ENCODE measurements at regions not wholly inside any gene's neighbourhood (a gene's known extent, or its start where the extent isn't known, plus 50 kb on each side); places are given as distances from the start of the nearest gene placed in this dataset.

DNA sequence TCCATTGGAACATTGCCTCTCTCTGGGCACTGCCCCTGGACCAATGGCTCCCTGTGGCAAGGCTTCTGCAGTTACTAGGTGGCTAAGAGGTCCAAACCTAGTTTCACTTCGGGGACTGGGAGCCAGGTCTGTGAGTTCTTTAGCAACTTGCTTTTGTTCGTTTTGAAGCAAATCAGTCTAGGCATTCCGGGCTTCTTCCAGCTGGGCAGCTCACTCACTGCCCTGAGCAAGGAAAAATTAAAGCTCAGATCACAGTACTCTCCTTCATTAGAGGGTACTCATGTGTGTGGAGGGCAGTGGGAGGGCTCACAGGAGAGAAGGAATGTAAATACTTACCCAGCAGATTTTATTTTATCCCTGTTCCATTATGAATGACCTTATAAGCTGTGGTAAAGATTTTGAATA, 80.3 kb downstream of the SPP2 start:
- TF ChIP-seq EZH2 (IDR thresholded peaks at IDR 0.05; ENCODE audit: borderline replicate concordance, low read length): no peak
- TF ChIP-seq CTCF (IDR thresholded peaks at IDR 0.05; ENCODE audit: low read length): no peak
- H3K9ac ChIP-seq (ENCODE audit: low read length): no peak overlapping the region
- H3K9me2 ChIP-seq (ENCODE audit: low read depth, low read length): no peaks in the 10 kb centered on the region
- no peak overlapping the region for H2AFZ ChIP-seq (ENCODE audit: low read length)
- no peaks in the 10 kb centered on the region for H4K20me1 ChIP-seq (ENCODE audit: insufficient read depth, low read length)
- no peaks in the 10 kb centered on the region for H3K9me3 ChIP-seq (ENCODE audit: low read length)
- no peaks in the 10 kb centered on the region for H3K36me3 ChIP-seq (ENCODE audit: insufficient read depth, low read length)
- H3K4me2 ChIP-seq (ENCODE audit: low read length): no peak overlapping the region
- no peak overlapping the region for H3K4me3 ChIP-seq (ENCODE audit: low read depth, low read length, poor library complexity, severe bottlenecking)
- no peak overlapping the region for H3K27ac ChIP-seq (ENCODE audit: low read depth, low read length, poor library complexity, severe bottlenecking)
- no peaks in the 10 kb centered on the region for H3K79me2 ChIP-seq (ENCODE audit: insufficient read depth, low read length)
- no peaks in the 10 kb centered on the region for H3K4me1 ChIP-seq (ENCODE audit: insufficient read depth, low read length, severe bottlenecking)
- H3F3A ChIP-seq (ENCODE audit: insufficient read depth, low read length): no peaks in the 10 kb centered on the region
- no peaks in the 10 kb centered on the region for H3K27me3 ChIP-seq (ENCODE audit: insufficient read depth, low read length)

- H3K9me3 ChIP-seq (ENCODE audit: low read length): no peaks in the 10 kb centered on the region
- no peak overlapping the region for H3K4me3 ChIP-seq (ENCODE audit: low read depth, low read length, poor library complexity, severe bottlenecking)
- no peaks in the 10 kb centered on the region for H4K20me1 ChIP-seq (ENCODE audit: insufficient read depth, low read length)
- H3K4me1 ChIP-seq (ENCODE audit: insufficient read depth, low read length, severe bottlenecking): no peaks in the 10 kb centered on the region
- TF ChIP-seq CTCF (IDR thresholded peaks at IDR 0.05; ENCODE audit: low read length): no peak
- no peak for TF ChIP-seq EZH2 (IDR thresholded peaks at IDR 0.05; ENCODE audit: borderline replicate concordance, low read length)
- H3K36me3 ChIP-seq (ENCODE audit: insufficient read depth, low read length): no peaks in the 10 kb centered on the region
- no peaks in the 10 kb centered on the region for H3F3A ChIP-seq (ENCODE audit: insufficient read depth, low read length)
- H3K9me2 ChIP-seq (ENCODE audit: low read depth, low read length): no peaks in the 10 kb centered on the region
- H3K9ac ChIP-seq (ENCODE audit: low read length): no peak overlapping the region
- no peaks in the 10 kb centered on the region for H3K79me2 ChIP-seq (ENCODE audit: insufficient read depth, low read length)
- no peak overlapping the region for H3K27ac ChIP-seq (ENCODE audit: low read depth, low read length, poor library complexity, severe bottlenecking)
- no peak overlapping the region for H3K4me2 ChIP-seq (ENCODE audit: low read length)
- H2AFZ ChIP-seq (ENCODE audit: low read length): no peak overlapping the region
- H3K27me3 ChIP-seq (ENCODE audit: insufficient read depth, low read length): no peaks in the 10 kb centered on the region
Measured at GRCh38 chr2:234128606-234129005, 78.1 kb downstream of the SPP2 start.
